ENCODE measurements at regions not wholly inside any gene's neighbourhood (a gene's known extent, or its start where the extent isn't known, plus 50 kb on each side); places are given as distances from the start of the nearest gene placed in this dataset.
"Not testable (repeated sequence)": the region's sequence is repeated elsewhere in the genome, so short reads cannot be mapped to it uniquely, and the experiment has no call there.

- no peaks in the 10 kb centered on the region for H3K9me2 ChIP-seq (ENCODE audit: insufficient read depth)
- intact Hi-C loops (cut with micrococcal nuclease), result loop anchor here (5.0 kb wide), 2 partner anchors 279 to 419 kb away; no protein-coding TSS in a partner anchor
- no peak overlapping the region for H3K27ac ChIP-seq (ENCODE audit: low read depth, low read length)
- H3K4me2 ChIP-seq (ENCODE audit: low read length), result no peak overlapping the region
- no peak overlapping the region for H3K9ac ChIP-seq (ENCODE audit: low read length)
- H3K79me2 ChIP-seq (ENCODE audit: insufficient read depth, low read length), result no peaks in the 10 kb centered on the region
- H2AFZ ChIP-seq (ENCODE audit: low read depth, low read length, poor library complexity, severe bottlenecking), result no peak overlapping the region
- H4K20me1 ChIP-seq (ENCODE audit: insufficient read depth), result no peaks in the 10 kb centered on the region
- DNase-seq (ENCODE audit: low read depth, low spot score) (no peak), ATAC-seq (no peak)
- no peaks in the 10 kb centered on the region for H3K36me3 ChIP-seq (ENCODE audit: control insufficient read depth in 1 of 2, insufficient read depth in 2 of 2, low read length in 2 of 2)
- H3K4me1 ChIP-seq (ENCODE audit: control insufficient read depth in 1 of 2, insufficient read depth in 2 of 2, low read length in 2 of 2), result no peaks in the 10 kb centered on the region
- POLR2A ChIA-PET, result no interaction called here
- no peaks in the 10 kb centered on the region for H3K9me3 ChIP-seq (ENCODE audit: control insufficient read depth in 1 of 2, insufficient read depth in 1 of 2, low read depth in 1 of 2, low read length in 2 of 2)
- CTCF ChIA-PET, result no interaction called here
- TF ChIP-seq CBX3 (IDR thresholded peaks at IDR 0.05; ENCODE audit: low read depth) (no peak), ATF3 (IDR thresholded peaks at IDR 0.05) (no peak), TCF7L2 (IDR thresholded peaks at IDR 0.05; ENCODE audit: borderline replicate concordance, extremely low read depth, insufficient read depth, insufficient read length) (no peak), MAX (IDR thresholded peaks at IDR 0.05) (no peak), EGR1 (IDR thresholded peaks at IDR 0.05; ENCODE audit: low read depth) (no peak), YY1 (IDR thresholded peaks at IDR 0.05; ENCODE audit: extremely low read depth, insufficient replicate concordance, low read depth, low read length) (no peak), POLR2AphosphoS5 (IDR thresholded peaks at IDR 0.05; ENCODE audit: low read depth, low read length) (no peak), CEBPB (IDR thresholded peaks at IDR 0.05; ENCODE audit: low read depth) (no peak), FOSL1 (IDR thresholded peaks at IDR 0.05; ENCODE audit: low read depth) (no peak)
- H3K4me3 ChIP-seq (replicated peaks in 1 of 2; ENCODE audit: low read depth in 1 of 2, low read length in 2 of 2), result no peak overlapping the region
- no TSS peak for BruUV-seq (replicated peaks)
- RAD21 ChIA-PET (ENCODE audit: low non-redundant PET in 1 of 2, low total read pairs in 2 of 2, uncharacterized antibody in 2 of 2, unreplicated experiment in 2 of 2), result no interaction called here
- H3K27me3 ChIP-seq (ENCODE audit: insufficient read depth, low read length), result no peaks in the 10 kb centered on the region
These were observed 644.4 kb downstream of the TRIML1 start for GRCh38 chr4:188783606-188784160.

GRCh38 chr4:188796600-188796999 is 657.4 kb downstream of the TRIML1 start:
- CTCF ChIA-PET; H3K36me3 ChIP-seq (ENCODE audit: control insufficient read depth in 1 of 2, insufficient read depth in 2 of 2, low read length in 2 of 2); H3K9ac ChIP-seq (ENCODE audit: low read length); H3K27ac ChIP-seq (ENCODE audit: low read depth, low read length); POLR2A ChIA-PET; RAD21 ChIA-PET (ENCODE audit: low non-redundant PET in 1 of 2, low total read pairs in 2 of 2, uncharacterized antibody in 2 of 2, unreplicated experiment in 2 of 2); H3K4me2 ChIP-seq (ENCODE audit: low read length); H4K20me1 ChIP-seq (ENCODE audit: insufficient read depth); H3K9me2 ChIP-seq (ENCODE audit: insufficient read depth); H3K9me3 ChIP-seq (ENCODE audit: control insufficient read depth in 1 of 2, insufficient read depth in 1 of 2, low read depth in 1 of 2, low read length in 2 of 2); BruUV-seq (replicated peaks); H3K4me3 ChIP-seq (replicated peaks in 1 of 2; ENCODE audit: low read depth in 1 of 2, low read length in 2 of 2); H3K79me2 ChIP-seq (ENCODE audit: insufficient read depth, low read length); H3K4me1 ChIP-seq (ENCODE audit: control insufficient read depth in 1 of 2, insufficient read depth in 2 of 2, low read length in 2 of 2); intact Hi-C loops (cut with micrococcal nuclease); DNase-seq (ENCODE audit: low read depth, low spot score); ATAC-seq; H3K27me3 ChIP-seq (ENCODE audit: insufficient read depth, low read length); H2AFZ ChIP-seq (ENCODE audit: low read depth, low read length, poor library complexity, severe bottlenecking): not testable (repeated sequence)

GRCh38 chr4:188797011-188797410 is 657.8 kb downstream of the TRIML1 start:
- H3K9ac ChIP-seq (ENCODE audit: low read length); RAD21 ChIA-PET (ENCODE audit: low non-redundant PET in 1 of 2, low total read pairs in 2 of 2, uncharacterized antibody in 2 of 2, unreplicated experiment in 2 of 2); H2AFZ ChIP-seq (ENCODE audit: low read depth, low read length, poor library complexity, severe bottlenecking); H3K9me2 ChIP-seq (ENCODE audit: insufficient read depth); H3K9me3 ChIP-seq (ENCODE audit: control insufficient read depth in 1 of 2, insufficient read depth in 1 of 2, low read depth in 1 of 2, low read length in 2 of 2); ATAC-seq; CTCF ChIA-PET; DNase-seq (ENCODE audit: low read depth, low spot score); POLR2A ChIA-PET; H3K4me3 ChIP-seq (replicated peaks in 1 of 2; ENCODE audit: low read depth in 1 of 2, low read length in 2 of 2); H4K20me1 ChIP-seq (ENCODE audit: insufficient read depth); H3K36me3 ChIP-seq (ENCODE audit: control insufficient read depth in 1 of 2, insufficient read depth in 2 of 2, low read length in 2 of 2); H3K4me1 ChIP-seq (ENCODE audit: control insufficient read depth in 1 of 2, insufficient read depth in 2 of 2, low read length in 2 of 2); BruUV-seq (replicated peaks); H3K79me2 ChIP-seq (ENCODE audit: insufficient read depth, low read length); H3K27me3 ChIP-seq (ENCODE audit: insufficient read depth, low read length); H3K4me2 ChIP-seq (ENCODE audit: low read length); intact Hi-C loops (cut with micrococcal nuclease); H3K27ac ChIP-seq (ENCODE audit: low read depth, low read length): not testable (repeated sequence)
